ENCODE measurements at regions not wholly inside any gene's neighbourhood (a gene's known extent, or its start where the extent isn't known, plus 50 kb on each side); places are given as distances from the start of the nearest gene placed in this dataset.

- TF ChIP-seq CTCF (IDR thresholded peaks at IDR 0.05) = no peak
- no peak for TF ChIP-seq ZFX (IDR thresholded peaks at IDR 0.05; ENCODE audit: borderline replicate concordance)
Observed at GRCh38 chr6:117072134-117072533, 193.2 kb upstream of the VGLL2 start.

Measured in 22Rv1 (cell line).